Stromal cell of bone marrow (primary cell): ENCODE measurements at regions not wholly inside any gene's neighbourhood (a gene's known extent, or its start where the extent isn't known, plus 50 kb on each side); places are given as distances from the start of the nearest gene placed in this dataset.

Experiments used
- DNase-seq: peaks from one replicate; pipeline ENCODE4 v3.0.0-alpha.2; 2012; ENCODE audit warnings: low read depth

DNA sequence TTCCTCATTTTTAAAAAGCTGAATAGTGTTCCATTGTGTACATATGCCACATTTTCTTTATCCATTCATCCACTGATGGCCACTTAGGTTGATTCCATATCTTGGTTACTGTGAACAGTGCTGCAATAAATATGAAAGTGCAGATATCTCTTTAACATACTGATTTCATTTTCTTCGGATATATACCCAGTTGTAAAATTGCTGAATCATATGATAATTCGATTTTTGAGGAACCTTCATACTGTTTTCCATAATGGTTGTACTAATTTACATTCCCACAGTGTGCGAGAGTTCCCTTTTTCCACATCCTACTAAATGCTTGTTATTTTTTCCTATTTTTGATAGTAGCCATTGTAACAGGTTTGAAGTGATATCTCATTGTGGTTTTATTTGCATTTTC lies 263.2 kb downstream of the STK31 start:
- no peak for DNase-seq

DNA sequence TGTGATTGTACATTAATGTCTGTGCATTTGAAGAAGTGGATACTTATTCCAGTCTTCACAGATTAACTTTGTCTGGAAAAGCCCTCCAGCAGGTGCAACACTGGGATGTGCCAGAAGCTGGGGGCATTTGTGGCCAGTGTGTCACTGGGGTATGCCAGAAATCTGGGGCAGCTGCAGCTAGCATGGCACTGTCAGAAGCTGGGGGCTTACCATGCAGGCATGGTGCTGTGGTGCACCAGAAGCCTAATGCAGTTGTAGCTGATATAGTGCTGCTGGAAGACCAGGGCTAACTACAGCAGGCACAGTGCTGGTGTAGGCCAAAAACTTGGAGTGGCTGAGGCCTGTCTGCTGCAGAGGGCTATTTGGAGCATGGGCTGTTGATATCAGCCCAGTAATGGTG lies 270.1 kb downstream of the STK31 start:
- DNase-seq, result no peak

DNA sequence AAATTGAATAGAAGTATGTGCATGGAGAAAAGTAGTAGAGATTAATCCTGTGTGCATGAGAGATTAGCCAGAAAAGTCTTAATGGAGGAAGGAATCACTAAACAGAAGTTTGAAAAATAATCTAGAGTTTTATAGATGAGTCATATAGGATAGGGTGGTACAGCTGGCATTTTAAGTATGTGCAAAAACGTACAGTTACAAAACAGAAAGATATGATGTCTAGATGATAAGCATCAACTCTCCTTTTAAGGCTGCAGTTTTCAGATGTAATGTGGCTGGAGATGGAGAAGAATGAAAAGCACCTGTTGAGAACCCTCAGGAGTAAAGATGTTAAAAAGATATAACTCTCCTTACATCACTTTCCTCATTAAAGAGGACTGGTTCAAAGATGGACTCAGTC lies 271.3 kb downstream of the STK31 start:
- DNase-seq, result no peak

DNA sequence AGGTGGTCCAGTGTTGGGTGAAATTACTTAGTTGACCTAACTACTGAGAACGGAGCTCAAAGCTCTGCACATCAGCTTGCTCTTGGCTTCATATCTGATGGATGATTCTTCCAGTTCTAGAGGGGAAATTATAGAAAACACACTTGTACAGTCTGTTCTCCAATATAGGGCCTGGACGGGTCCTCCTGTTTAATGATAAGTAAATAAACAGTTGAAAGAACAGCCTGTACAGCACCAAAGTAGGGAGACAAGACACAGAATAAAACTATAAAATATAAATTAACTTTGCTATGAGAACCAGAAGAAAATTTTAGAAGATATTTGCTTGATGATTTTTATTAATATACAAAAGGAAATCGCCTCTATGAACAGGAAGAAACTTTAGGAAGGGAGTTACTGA lies 271.7 kb downstream of the STK31 start:
- no peak for DNase-seq

DNA sequence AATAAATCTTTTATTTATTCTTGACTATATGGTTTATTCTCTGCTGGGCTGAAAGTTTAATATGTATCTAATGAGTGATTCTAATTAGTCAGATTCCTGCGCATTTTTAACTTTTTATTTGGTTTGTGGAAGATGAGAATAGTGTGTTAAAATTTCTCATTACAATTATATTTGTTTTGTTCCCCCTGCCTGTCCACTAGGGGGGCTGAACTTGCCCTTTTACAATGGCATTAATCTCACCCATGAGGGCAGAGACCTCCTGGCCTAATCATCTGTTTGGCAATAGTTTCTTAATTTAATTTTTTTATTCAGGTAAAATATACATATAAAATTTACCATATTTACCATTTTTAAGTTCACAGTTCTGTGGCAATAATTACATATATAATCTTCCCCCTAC lies 278.5 kb upstream of the NPY start:
- no peak for DNase-seq

DNA sequence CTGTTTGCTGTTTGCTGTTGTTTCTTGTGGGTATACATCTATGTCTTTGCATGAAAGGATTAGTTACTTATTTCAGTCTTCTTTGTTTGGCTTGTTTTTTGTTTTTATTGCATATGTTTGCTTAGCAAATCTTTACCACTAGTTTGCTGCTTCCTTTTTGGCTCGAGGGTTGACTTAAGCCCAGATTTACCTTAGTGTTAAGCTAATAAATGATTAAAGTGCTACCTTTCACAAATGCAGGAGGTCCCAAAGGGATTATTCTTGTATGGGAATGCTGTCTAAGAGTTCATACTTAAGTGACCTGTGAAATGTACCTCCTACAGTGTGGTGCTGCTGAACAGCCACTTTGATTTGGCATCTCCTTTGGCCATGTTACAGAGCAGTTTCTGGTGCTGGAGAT lies 273.5 kb upstream of the NPY start:
- DNase-seq, result no peak

DNA sequence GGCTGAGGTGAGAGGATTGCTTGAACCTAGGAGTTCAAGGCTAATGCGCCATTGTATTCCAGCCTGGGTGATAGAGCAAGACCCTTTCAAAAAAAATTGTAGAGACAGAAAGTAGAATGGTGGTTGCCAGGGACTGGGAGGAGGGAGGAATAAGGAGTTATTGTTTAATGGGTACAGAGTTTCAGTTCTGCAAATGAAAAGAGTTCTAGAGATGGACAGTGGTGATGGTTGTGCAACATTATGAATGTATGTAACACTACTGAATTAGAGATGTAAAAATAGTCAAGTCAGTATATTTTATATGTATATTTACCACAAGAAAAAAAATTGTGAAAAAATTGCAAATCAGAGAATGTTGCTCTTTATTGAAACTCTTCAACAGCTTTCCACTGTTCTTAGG lies 266.5 kb upstream of the NPY start:
- DNase-seq, result no peak

DNA sequence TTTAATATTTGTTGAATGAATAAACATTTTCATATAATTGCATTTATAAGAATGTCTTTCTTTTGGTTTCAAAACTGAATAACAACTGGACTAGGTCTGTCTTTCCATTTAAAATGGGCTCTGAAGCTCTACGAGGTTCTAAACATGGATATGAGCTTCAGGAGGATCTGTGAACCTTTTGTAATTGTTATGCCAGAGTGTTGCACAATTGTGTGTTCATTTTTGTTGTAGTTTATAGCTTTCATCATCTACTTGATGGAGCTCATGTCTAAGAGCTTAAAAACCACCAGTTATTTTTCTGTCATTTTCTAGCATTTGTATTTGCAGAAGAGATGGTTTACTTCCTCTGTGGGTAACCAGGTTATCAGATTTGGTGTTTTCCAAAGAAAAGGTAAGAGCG lies 265.7 kb upstream of the NPY start:
- no peak for DNase-seq

DNA sequence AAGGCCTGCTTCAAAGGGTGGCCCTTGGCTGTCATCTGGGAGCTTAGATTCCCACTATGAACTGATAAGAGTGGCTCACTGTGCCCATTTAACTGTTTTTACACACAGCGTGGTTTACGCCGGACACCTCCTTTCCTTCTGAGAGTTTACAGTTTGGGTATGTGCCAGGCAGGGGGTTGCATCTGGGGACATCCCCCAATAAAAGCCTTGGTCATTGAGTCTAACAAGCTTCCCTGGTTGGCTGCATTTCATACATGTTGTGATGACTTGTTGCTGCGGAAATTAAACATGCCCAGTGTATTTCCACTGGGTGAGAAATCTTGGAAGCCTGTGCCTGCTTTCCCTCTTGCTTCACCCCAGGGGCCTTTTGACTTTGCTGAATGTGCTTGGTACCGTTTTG lies 264.1 kb upstream of the NPY start:
- no peak for DNase-seq

DNA sequence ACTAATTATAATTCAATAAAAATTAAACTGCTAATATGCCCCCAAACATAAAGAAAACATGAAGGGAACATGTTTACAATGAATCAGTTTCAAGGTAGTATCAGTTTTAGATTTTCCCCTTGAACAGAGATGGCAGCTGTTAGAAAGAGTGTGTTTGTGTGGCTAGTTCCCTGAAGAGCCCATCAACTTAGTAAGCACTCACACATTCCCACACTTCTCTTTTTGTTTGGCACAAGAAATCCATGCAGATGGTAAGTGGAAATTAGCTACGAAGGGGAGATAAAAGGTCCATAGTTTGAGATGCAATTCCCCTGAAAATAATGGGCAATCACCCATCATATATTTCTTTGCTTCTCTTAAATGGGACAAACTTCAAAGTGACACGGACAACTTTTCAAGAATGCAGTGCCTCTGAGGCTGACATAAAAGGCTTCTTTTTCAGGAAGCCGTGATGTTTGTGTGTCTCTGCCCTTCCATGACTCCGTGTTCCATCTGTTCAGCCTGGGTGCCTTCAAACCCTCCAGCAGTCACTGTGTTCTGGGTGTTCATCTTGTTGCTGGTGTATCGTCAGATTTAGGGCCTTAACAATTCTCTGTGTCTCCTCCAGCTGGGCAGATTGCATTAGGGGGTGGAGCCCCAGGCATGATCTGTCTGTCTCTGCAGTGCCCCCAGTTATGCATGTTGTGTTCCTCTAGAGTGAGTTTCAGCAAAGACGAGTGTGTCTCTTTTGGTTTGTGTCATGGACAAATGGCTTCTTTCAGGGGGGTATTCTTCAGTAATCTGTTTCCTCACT lies 259.5 kb upstream of the NPY start:
- no peak for DNase-seq

DNA sequence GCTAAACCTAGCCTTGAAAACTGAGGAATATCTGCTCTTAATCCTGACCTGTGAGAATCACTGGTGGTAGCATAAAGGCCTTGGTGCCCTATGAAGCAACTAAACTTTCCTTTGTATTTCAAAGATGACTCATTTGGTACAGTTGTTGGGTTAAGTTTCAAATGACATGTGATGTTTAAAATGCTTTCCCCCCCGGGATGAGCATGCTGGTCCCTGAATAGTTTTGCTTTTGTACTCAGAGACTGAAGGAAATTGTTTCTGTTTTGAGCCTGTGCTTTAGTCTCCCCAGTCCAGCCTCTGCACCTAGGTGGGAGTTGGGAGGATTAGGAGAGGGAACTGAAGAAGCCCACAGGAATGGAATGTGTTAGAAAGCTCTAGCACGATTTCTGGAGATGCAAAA lies 258.9 kb upstream of the NPY start:
- peak; percentile 9 for DNase-seq

DNA sequence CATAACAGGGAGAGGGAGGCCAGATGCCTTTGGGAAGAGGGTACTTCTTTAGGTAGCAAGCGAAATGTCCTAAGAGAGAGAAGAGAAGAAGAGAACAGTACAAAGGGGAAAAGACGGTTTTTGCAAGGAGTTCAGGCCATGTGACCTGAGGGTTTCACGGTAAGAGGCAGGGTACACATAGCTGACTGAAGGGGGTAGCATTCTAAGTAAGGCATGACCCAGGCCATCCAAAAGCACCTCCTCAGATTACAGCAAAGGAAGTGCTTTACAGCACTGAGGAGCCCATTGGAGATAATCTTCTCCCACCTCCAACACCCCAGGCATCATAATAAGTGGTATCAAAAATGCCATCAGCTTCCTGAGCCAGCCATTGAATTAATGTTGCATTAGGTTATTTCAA lies 258.2 kb upstream of the NPY start:
- DNase-seq, result no peak

DNA sequence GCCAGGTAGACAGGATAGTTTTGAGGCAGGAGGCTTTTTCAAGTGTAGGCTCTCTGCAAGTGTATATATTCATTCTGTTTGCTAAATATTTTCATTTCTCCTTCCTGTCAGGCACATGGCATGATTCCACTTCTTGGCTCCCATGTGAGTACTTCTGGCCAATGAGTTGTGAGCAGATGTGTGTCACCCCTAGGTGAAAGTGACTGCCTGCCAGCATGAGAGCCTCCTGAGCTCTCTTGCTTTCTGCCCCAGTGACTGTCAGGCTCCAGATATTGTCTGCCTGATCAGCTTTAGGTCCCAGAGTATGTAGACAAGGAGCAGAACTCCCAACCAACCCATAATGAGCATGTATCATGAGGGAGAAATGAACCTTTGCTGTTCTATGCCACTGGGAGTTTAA lies 257.6 kb upstream of the NPY start:
- DNase-seq, result no peak

DNA sequence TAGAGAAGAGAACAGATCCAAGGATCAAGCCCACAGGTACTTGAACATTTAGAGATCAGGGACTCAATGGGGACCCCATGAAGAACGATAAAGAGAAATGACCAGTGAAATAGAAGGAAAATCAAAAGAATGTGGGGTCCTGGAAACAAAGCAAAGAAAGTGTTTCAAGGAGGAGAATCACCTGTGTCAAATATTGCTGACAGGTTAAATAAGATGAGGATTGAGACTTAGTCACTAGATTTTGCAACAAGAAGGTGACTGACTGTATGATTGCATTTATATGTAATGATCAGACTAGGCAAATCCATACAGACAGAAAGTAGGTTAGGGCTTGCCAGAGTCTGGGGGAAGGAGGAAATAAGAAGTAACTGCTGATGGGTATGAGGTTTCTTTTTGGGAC lies 254.9 kb upstream of the NPY start:
- DNase-seq, result no peak

DNA sequence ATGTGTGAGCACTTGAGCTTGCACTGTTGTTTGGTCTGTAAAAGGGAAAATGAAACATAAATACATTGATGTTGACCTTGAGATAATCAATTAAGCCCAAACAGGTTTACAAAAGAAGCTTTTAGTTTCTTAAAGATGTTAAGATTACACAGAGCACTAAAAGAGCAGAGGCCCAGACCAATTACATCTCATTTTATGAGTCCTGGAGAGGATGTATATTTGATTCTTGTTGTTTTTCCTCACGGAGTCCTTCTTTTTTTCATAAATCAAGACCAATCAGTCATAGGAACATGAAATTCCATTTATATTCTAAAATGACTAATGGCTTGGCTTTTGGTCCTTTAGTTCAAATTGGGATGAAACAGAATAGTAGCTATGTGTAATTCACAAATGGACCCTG lies 249.7 kb upstream of the NPY start:
- no peak for DNase-seq

DNA sequence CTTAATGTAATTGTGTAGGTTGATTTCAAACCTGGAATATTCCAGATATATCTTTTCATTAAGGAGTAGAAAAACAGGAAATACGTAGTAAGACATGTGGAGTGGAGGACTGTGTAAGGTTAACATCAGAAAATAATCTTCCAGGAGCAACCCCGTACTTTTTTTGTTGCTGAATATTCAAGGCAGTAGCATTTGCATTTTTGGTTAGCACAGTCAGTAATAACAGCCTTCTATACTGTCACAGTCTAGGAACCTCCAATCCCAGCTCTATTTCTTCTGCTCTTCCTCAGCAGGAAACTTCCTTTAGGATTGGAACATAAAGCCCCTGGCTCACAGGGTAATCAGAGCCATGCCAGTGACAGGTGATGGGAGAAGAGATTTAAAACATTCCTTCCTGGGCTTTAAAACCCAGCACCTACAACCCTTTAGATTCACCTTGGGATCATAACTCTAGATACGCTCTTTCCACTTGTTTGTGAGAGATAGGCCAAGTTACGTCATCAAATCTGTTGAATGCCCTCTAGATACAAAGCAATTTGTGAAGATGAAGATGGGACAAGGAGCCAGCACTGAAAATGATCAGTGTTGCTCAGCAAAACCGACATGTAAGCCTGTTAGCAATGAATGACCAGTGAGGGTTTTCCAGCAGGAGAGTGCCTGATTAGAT lies 248.5 kb upstream of the NPY start:
- no peak for DNase-seq

DNA sequence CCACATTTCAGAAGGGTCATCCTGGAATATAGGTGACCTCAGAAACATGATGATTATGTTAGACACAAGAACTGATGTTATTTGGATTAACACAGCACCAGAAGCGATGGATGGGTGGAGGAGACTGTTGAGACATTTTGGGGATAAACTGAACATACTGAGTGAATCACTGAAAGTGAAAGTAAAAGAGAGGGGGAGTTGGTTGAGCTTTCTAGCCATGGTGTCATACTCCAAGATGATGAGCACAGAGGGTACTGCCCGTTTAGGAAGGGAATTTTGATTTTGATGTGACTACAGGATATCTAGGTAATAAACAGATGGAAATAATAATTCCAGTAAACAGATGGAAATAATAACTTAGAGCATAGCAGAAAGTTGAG lies 248.0 kb upstream of the NPY start:
- no peak for DNase-seq

DNA sequence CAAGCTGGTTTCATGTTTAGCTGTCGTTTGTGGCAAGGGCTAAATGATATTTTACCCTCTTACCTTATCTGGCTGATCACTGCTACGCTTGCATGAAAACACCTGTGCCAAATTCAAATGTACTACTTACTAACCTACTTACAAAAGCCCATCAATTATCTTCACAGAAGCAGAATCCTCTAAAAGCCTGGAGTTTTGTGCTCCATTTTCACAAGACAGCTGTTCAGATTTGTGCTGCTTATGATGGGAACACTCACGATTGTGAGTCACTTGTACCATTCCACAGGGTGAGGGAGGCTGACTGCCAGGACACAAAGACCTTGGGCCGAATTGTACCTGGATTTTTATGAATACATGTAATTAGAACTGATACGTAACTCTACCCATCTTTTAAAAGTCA lies 245.0 kb upstream of the NPY start:
- no peak for DNase-seq

DNA sequence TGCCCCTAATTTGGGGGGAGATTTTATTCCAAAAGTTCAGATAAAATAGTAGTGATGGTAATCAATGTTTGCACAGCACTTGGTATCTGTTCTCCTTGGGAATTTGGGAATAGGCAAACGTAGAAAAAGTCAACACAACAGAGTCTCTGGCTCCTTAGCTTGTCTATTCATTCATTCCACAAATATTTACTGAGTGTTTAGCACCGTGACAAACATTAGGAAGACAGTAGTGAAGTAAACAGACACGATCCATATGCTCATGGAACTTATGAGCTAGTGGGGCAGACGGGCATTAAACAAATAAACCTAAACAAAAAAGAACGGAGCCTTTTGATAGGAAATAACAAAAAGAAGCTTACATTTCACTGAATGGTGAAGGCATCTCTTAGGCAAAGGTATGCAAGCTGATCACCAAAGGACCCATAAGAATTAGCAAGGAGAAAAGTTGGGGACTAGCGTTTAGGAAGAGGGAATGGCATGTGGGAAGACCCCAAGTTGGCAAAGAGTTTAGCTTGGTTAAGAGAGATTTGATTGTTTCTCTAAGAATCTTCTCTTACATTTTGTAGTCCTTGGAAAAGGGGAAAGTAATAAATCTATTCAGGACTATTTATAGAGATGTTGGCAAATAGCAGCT lies 243.9 kb upstream of the NPY start:
- DNase-seq, result no peak

DNA sequence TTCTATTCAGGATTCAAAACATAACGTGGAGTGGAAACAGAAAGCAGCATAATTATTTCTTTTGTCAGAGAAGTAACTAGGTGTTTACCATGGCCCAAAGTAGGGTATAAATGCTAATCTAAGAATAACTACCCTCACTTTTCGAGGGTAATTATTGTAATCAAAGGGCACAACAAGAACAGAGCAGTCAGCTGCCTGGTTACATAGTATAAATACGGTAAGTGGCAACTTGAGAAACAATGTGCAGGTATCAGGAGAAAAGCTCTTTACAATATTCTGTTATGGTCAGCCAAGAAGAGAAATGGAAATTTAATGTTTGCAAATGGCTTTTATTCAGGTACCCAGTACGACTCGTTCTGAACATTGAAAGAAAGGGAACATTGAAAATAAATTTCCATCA lies 242.0 kb upstream of the NPY start:
- no peak for DNase-seq

DNA sequence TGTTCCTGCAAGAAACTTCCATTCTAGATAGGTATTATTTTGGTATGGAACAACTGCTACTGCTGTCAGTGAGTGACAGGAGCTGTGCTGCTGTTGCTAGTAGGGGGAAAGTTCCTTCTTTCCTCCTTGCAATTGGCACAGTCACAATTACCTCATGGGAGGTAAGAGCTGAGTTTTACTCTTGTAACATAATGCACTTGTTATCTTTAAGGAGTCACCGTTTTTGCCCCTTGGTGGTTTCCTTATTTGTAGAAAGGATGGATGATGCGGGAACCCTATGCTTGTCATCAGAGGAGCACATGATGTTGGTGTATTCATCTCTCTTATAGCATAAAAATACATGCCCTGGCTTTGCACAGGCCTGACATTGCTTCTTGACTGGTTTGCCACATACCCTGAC lies 234.7 kb upstream of the NPY start:
- DNase-seq, result no peak

DNA sequence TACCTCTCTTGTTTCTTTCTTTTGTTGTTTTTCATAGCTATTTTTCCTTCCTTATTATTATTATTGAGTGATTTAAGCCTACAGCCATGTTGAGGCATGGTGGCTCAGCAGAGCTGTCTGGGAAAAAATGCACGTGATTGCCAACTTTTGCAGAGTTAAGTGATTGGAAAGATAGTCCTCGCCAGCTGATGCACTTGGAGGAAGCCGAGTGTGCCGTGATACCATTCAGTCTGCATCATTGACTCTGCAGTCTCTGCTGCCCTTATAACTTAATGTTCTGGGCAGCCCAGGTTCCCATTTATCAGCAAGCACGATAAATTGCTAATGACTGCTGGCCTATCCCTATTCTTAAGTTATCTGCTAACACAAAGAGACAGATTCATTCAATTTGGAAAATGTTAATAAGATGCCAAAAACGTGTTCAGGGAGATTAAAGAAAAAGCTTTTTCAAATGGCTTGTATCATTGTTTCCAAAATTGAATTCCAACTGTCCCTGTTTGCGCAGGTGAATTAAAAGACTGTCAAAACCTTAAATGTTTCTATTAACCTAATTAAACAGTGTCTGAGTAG lies 232.9 kb upstream of the NPY start:
- no peak for DNase-seq

DNA sequence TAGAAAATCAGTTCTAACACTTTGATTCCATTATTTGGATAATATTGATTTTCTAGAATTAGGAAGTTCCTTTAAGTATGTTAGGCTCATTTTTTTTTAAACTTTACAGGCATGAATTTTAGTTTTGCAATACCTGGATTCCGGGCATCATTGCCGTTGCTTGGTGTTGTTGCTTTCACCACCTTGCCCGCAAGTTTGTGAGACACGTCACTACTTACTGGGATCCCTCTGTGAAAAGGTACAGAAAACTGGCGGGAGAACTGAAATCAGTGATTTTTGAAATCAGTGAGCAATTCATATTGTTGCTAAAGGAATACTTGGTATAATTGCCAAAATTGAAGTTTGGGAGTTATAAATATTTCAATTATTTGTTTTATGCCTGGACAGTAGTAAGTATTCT lies 232.3 kb upstream of the NPY start:
- no peak for DNase-seq
